SK-N-SH (cell line): ENCODE measurements at regions not wholly inside any gene's neighbourhood (a gene's known extent, or its start where the extent isn't known, plus 50 kb on each side); places are given as distances from the start of the nearest gene placed in this dataset.

Experiments
- CTCF ChIA-PET: fragments of 300-600, 350-600 bp; formaldehyde crosslinking; extraction: SDS; loops from one replicate; lab custom pipeline; 2021; lab: Yijun Ruan, JAX
- POLR2A ChIA-PET: fragments of 350-600 bp; sonication (Branson Sonifier 250); formaldehyde crosslinking; extraction: SDS; loops from one replicate; lab custom pipeline; 2020; ENCODE audit warnings: antibody characterized with exemption, inconsistent platforms; lab: Yijun Ruan, JAX
- DNase-seq: peaks from one replicate; pipeline ENCODE4 v3.0.0; 2012
- H2AFZ ChIP-seq: fragments of 200-600 bp; sonication (generic); 2 replicates; pipeline ENCODE4 v1.8.1; 2016; ENCODE audit warnings: antibody characterized with exemption, mild to moderate bottlenecking, low read depth
- H3F3A ChIP-seq: fragments of 200-600 bp; sonication (generic); replicated peaks from 2 replicates; pipeline ENCODE3; 2016; ENCODE audit warnings: antibody characterized with exemption, mild to moderate bottlenecking; ENCODE audit not compliant: insufficient read depth
- H3K27ac ChIP-seq, 2 experiments: fragments of 200-500 bp in 1 of 2; fragments of 200-600 bp in 1 of 2; sonication (Bioruptor generic) in 1 of 2; sonication (generic), shearing (Covaris generic) in 1 of 2; 2 replicates each; pipeline versions ENCODE4 v1.5.1 to v1.6.1; 2014 to 2016; ENCODE audit warnings: low read depth in 2 of 2, inconsistent platforms in 1 of 2, low read length in 1 of 2, mild to moderate bottlenecking in 1 of 2, mixed read lengths in 1 of 2
- H3K27me3 ChIP-seq: fragments of 200-600 bp; sonication (generic), shearing (Covaris generic); 2 replicates; pipeline ENCODE4 v1.6.1; 2016; ENCODE audit warnings: mixed run types; ENCODE audit not compliant: insufficient read depth
- H3K36me3 ChIP-seq, 2 experiments: fragments of 200-500 bp in 1 of 2; fragments of 200-600 bp in 1 of 2; sonication (Bioruptor generic) in 1 of 2; sonication (generic) in 1 of 2; replicated peaks in 1 of 2; 2 replicates each; pipeline versions ENCODE3 to v1.5.1; 2014 to 2016; ENCODE audit warnings: low read length in 1 of 2, mild to moderate bottlenecking in 1 of 2; ENCODE audit not compliant: insufficient read depth in 2 of 2, control insufficient read depth in 1 of 2
- H3K4me1 ChIP-seq, 2 experiments: fragments of 200-500 bp in 1 of 2; fragments of 200-600 bp in 1 of 2; sonication (Bioruptor generic) in 1 of 2; sonication (generic), shearing (Covaris generic) in 1 of 2; 2 replicates each; pipeline versions ENCODE4 v1.5.1 to v1.6.1; 2014 to 2016; ENCODE audit warnings: low read depth in 1 of 2, low read length in 1 of 2, mixed run types in 1 of 2; ENCODE audit not compliant: insufficient read depth in 2 of 2, control insufficient read depth in 1 of 2
- H3K4me2 ChIP-seq: fragments of 200-600 bp; sonication (generic), shearing (Covaris generic); 2 replicates; pipeline ENCODE4 v1.6.1; 2017; ENCODE audit warnings: mixed run types
- H3K4me3 ChIP-seq, 2 experiments: fragments of 200-500 bp in 1 of 2; fragments of 200-600 bp in 1 of 2; sonication (Bioruptor generic) in 1 of 2; sonication (generic), shearing (Covaris generic) in 1 of 2; 2 replicates each; pipeline versions ENCODE4 v1.5.1 to v1.8.1; 2014 to 2016; ENCODE audit warnings: low read depth in 2 of 2, inconsistent platforms in 1 of 2, low read length in 1 of 2, mild to moderate bottlenecking in 1 of 2, mixed read lengths in 1 of 2, moderate library complexity in 1 of 2
- H3K79me2 ChIP-seq: fragments of 200-600 bp; sonication (generic); 2 replicates; pipeline ENCODE4 v1.8.1; 2017; ENCODE audit warnings: mild to moderate bottlenecking; ENCODE audit not compliant: insufficient read depth
- H3K9ac ChIP-seq: fragments of 200-600 bp; sonication (generic); 2 replicates; pipeline ENCODE4 v1.6.1; 2017; ENCODE audit warnings: mixed run types
- H3K9me2 ChIP-seq: fragments of 200-600 bp; sonication (generic); 2 replicates; pipeline ENCODE4 v1.6.1; 2017; ENCODE audit warnings: mixed run types
- H3K9me3 ChIP-seq: fragments of 200-600 bp; sonication (generic); 2 replicates; pipeline ENCODE4 v1.6.1; 2017; ENCODE audit warnings: mixed run types, mild to moderate bottlenecking, moderate library complexity
- H4K20me1 ChIP-seq: fragments of 200-600 bp; sonication (generic); 2 replicates; pipeline ENCODE4 v1.6.1; 2017; ENCODE audit warnings: mild to moderate bottlenecking, mixed run types; ENCODE audit not compliant: insufficient read depth
- EZH2phosphoT487 ChIP-seq: fragments of 200-600 bp; sonication (generic); IDR thresholded peaks from 2 replicates; pipeline ENCODE4 v1.6.1; 2017; ENCODE audit warnings: low read depth, mixed run types, mild to moderate bottlenecking, antibody characterized with exemption, moderate library complexity, borderline replicate concordance
- POLR2AphosphoS5 ChIP-seq: IDR thresholded peaks from 2 replicates; pipeline ENCODE4 v1.6.1; 2012; ENCODE audit warnings: low read depth, low read length
- RAD21 ChIP-seq: IDR thresholded peaks from 2 replicates; pipeline ENCODE4 v1.6.1; 2012; ENCODE audit warnings: mild to moderate bottlenecking, low read length
- SIN3A ChIP-seq: IDR thresholded peaks from 2 replicates; pipeline ENCODE4 v1.6.1; 2012; ENCODE audit warnings: low read depth, mild to moderate bottlenecking, low read length, moderate library complexity, borderline replicate concordance
- YY1 ChIP-seq: IDR thresholded peaks from 2 replicates; pipeline ENCODE4 v1.4.0; 2012; ENCODE audit warnings: low read depth, mild to moderate bottlenecking
- WGBS: methylation state at CpG from one replicate; pipeline ENCODE4 v1.1.6; 2017; ENCODE audit warnings: low lambda C conversion rate; 5-methylcytosine and 5-hydroxymethylcytosine counted together
- TF ChIP-seq, protein P1 (sequence below): IDR thresholded peaks from 2 replicates; pipeline ENCODE4; 2012
- TF ChIP-seq, protein P2 (sequence below): fragments of 200-600 bp; sonication (generic); IDR thresholded peaks from 2 replicates; pipeline ENCODE4 v1.6.1; 2017; ENCODE audit warnings: antibody characterized with exemption, mild to moderate bottlenecking, moderate library complexity
- TF ChIP-seq, protein P3 (sequence below): IDR thresholded peaks from 2 replicates; pipeline ENCODE4 v1.4.0; 2012; ENCODE audit warnings: low read depth, borderline replicate concordance

DNA sequence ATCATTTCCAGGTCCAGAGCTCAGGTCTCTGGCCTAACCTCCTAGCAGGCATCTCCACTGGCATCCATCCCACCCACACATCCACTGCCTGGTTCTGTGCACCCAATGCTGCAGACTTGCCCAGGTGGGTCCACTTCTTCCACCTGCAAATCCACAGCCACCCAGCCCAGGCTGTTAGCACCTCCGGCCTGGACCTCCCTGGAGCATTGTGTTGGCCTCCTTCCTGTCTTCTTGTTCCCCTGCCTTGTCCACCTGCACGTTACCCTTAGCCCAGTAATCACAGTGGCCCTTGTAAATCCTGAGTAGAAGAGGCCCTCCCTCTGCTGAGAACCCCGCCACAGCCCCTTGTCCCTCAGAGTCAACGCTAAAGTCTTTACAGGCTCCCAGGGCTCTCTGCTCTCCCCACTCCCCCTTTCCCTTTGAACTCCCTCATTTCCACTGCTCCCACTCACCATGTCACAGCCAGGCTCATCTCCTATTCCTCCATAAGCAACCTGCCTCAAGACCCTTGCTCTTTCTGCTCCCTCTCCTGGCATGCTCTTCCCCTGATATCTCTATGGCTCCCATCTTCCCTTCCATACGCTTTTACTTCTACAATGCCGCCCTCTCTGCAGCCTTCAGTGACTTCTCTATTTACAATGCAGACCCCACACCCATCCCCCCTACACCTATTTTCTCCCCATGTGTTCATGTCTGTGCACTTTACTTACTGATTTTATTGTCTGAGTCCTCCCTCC is 288.8 kb downstream of the FOXL1 start:
- H3K4me1 ChIP-seq = no peaks in the 10 kb centered on the region
- 20% methylated on average over 5 of the region's 6 CpGs for WGBS
- DNase-seq = no peak
- H3K4me3 ChIP-seq = no peak overlapping the region
- no peaks in the 10 kb centered on the region for H3F3A ChIP-seq
- CTCF ChIA-PET = no interaction called here
- H2AFZ ChIP-seq = no peak overlapping the region
- no peak overlapping the region for H3K4me2 ChIP-seq
- no peaks in the 10 kb centered on the region for H3K9me2 ChIP-seq
- H3K27ac ChIP-seq = no peak overlapping the region
- H3K9ac ChIP-seq = no peak overlapping the region
- no peaks in the 10 kb centered on the region for H3K9me3 ChIP-seq
- no peaks in the 10 kb centered on the region for H3K79me2 ChIP-seq
- H3K36me3 ChIP-seq = no peaks in the 10 kb centered on the region
- TF ChIP-seq, protein P1, sequence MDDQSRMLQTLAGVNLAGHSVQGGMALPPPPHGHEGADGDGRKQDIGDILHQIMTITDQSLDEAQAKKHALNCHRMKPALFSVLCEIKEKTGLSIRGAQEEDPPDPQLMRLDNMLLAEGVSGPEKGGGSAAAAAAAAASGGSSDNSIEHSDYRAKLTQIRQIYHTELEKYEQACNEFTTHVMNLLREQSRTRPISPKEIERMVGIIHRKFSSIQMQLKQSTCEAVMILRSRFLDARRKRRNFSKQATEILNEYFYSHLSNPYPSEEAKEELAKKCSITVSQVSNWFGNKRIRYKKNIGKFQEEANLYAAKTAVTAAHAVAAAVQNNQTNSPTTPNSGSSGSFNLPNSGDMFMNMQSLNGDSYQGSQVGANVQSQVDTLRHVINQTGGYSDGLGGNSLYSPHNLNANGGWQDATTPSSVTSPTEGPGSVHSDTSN = no peak
- TF ChIP-seq SIN3A = no peak
- no peak for TF ChIP-seq RAD21
- no peak for TF ChIP-seq POLR2AphosphoS5
- TF ChIP-seq, protein P2, sequence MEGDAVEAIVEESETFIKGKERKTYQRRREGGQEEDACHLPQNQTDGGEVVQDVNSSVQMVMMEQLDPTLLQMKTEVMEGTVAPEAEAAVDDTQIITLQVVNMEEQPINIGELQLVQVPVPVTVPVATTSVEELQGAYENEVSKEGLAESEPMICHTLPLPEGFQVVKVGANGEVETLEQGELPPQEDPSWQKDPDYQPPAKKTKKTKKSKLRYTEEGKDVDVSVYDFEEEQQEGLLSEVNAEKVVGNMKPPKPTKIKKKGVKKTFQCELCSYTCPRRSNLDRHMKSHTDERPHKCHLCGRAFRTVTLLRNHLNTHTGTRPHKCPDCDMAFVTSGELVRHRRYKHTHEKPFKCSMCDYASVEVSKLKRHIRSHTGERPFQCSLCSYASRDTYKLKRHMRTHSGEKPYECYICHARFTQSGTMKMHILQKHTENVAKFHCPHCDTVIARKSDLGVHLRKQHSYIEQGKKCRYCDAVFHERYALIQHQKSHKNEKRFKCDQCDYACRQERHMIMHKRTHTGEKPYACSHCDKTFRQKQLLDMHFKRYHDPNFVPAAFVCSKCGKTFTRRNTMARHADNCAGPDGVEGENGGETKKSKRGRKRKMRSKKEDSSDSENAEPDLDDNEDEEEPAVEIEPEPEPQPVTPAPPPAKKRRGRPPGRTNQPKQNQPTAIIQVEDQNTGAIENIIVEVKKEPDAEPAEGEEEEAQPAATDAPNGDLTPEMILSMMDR = no peak
- TF ChIP-seq EZH2phosphoT487 = no peak
- no peak for TF ChIP-seq YY1
- POLR2A ChIA-PET = no interaction called here
- H4K20me1 ChIP-seq = no peaks in the 10 kb centered on the region
- peaks cover 96% of the 10 kb centered on the region for H3K27me3 ChIP-seq

DNA sequence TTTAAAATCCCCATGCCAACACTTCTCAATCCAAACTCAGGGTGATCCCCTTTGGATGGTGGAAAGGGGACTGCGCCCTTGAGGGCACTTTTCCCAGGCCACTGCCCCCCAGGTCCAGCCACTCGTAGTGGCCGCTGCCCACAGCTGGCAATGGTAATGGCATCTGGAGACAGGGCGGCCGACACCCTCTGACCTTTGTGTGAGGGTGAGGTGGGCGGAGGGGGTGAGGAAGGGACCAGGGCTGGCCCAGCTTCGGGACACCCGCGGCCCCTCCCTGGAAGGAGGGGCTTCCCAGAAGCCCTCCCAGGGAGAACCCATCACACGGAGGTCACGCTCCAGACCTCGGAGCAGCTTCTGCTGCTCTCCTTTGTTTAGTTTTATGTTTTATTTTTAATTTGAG is 289.7 kb downstream of the FOXL1 start:
- WGBS = 13% methylated on average over 8 of the region's 12 CpGs
- TF ChIP-seq, protein P3, sequence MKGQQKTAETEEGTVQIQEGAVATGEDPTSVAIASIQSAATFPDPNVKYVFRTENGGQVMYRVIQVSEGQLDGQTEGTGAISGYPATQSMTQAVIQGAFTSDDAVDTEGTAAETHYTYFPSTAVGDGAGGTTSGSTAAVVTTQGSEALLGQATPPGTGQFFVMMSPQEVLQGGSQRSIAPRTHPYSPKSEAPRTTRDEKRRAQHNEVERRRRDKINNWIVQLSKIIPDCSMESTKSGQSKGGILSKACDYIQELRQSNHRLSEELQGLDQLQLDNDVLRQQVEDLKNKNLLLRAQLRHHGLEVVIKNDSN = no peak
- Histone ChIP-seq H3K9me3 (no peaks in the 10 kb centered on the region), H3K27me3 (peaks cover 100% of the 10 kb centered on the region), H3K79me2 (no peaks in the 10 kb centered on the region), H3K27ac (no peak overlapping the region), H3K36me3 (no peaks in the 10 kb centered on the region), H4K20me1 (no peaks in the 10 kb centered on the region), H3F3A (no peaks in the 10 kb centered on the region), H3K4me2 (no peak overlapping the region), H3K4me1 (no peaks in the 10 kb centered on the region), H3K9ac (no peak overlapping the region), H3K4me3 (no peak overlapping the region), H2AFZ (no peak overlapping the region), H3K9me2 (no peaks in the 10 kb centered on the region)
- ChIA-PET CTCF (no interaction called here), POLR2A (no interaction called here)
- DNase-seq = no peak
